SU-DHL-6 (cell line): ENCODE measurements at regions not wholly inside any gene's neighbourhood (a gene's known extent, or its start where the extent isn't known, plus 50 kb on each side); places are given as distances from the start of the nearest gene placed in this dataset.

ENCODE experiments used
- CTCF ChIP-seq: fragments of 200-600 bp; sonication (generic); IDR thresholded peaks from one replicate; pipeline ENCODE4 v1.5.1; 2017; ENCODE audit warnings: antibody characterized with exemption, mild to moderate bottlenecking, low read length, moderate library complexity; ENCODE audit not compliant: insufficient read depth, poor library complexity, severe bottlenecking
- EZH2phosphoT487 ChIP-seq: fragments of 200-600 bp; sonication (generic), shearing (Covaris generic); conservative IDR thresholded peaks from 2 replicates; pipeline ENCODE4 v1.6.1; 2018; ENCODE audit warnings: mild to moderate bottlenecking, antibody characterized with exemption, low read length, moderate library complexity, mixed read lengths

DNA sequence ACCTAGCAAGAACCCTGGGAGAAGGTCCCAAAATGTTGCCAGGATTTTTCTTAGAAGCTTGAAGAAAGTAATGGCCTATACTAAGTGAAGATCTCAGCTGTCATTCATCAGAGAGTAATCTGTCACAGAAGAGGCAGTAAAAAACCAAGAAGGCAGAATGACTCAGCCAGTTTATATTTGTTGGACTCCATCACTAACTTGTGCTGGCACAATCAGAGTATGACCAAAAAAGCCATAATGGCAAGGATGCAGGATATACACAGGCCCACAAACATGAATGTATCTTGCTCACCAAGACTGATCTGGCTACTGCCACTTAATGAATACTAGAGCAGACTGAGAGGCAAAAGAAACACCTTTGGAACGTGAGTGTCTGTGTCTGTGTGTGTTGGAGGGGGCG is 104.0 kb upstream of the POU5F2 start:
- no peak for TF ChIP-seq CTCF
- no peak for TF ChIP-seq EZH2phosphoT487
